Activated T-helper 1 cell treated with anti-CD3 and anti-CD28 coated beads, Interleukin-2, amount 50 U/mL, for 16 hours (primary cell): ENCODE measurements at regions not wholly inside any gene's neighbourhood (a gene's known extent, or its start where the extent isn't known, plus 50 kb on each side); places are given as distances from the start of the nearest gene placed in this dataset.

Experiments used
- DNase-seq, 2 donors: peaks; one replicate each; pipeline ENCODE4 v3.0.0-alpha.2; 2020; ENCODE audit warnings: low read depth in 1 of 2, low spot score in 1 of 2

DNA sequence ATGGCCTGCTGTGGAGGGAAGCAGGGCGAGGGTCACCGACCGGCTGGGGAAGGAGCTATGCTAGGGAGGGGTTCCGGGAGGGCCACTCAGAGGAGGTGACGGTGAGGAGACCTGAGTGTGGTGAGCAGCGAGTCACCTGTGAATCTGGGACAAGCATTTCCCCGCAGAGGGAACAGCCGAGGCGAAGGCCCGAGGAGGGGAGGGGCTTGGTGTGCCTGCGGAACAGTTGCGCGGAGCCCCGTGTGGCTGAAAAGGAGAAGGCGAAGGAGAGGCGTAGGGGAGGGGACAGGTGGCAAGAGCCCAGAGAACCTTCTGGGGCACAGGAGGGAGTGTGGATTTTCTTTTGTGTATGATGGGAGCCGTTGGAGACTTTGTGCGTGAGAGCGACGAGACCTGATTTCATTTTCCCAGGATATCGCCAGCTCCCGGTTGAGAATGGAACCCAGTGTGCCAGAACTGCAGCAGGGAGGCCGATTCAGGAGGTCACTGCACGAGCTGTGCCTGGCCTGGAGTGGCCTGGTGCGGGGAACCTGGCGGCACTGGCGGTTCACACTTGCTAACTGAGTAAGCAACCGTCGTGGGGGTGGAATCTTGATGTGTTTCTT lies 117.7 kb upstream of the ZNF507 start:
- no peak for DNase-seq

GRCh38 chr19:32230441-32230840 lies 115.0 kb upstream of the ZNF507 start:
- DNase-seq, result no peak

DNA sequence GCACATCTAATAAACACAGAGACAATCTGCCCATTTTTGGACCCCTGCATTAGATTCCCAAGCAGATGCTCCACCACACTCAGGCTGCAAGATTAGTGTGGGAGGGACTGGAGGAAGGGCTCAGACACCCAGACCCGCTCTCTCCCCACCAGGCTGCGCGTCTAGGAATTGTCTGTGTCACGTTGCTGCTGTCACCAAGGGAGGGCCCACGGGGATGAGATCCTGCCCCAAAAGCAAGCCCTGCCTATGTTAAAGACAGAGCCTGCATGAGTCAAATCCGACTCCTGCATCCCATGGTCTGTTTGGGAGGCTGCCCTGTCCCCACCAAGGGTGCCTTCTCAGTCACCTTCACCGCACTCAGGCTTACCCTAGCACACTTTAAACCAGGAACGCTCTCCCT lies 114.4 kb upstream of the ZNF507 start:
- no peak for DNase-seq

DNA sequence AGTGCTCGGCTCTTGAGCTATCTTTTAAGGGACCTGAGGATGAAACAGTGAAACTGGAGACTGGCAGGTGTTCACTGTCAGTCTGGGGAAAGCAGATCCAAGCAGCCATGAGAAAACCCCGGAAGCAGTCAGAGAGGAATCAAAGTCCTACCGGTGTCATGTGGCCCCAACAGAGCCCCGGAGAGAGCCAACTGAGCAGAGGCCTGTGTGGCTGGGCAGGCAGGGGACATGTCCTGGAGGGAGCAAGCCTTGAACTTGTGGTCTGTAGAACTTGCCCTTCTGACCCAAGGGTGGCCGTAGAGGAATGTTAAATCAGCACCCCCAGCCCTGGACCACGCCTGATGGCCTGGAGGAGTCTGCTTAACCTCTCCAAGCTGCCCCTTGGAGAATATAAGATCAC lies 113.7 kb upstream of the ZNF507 start:
- DNase-seq, result no peak

DNA sequence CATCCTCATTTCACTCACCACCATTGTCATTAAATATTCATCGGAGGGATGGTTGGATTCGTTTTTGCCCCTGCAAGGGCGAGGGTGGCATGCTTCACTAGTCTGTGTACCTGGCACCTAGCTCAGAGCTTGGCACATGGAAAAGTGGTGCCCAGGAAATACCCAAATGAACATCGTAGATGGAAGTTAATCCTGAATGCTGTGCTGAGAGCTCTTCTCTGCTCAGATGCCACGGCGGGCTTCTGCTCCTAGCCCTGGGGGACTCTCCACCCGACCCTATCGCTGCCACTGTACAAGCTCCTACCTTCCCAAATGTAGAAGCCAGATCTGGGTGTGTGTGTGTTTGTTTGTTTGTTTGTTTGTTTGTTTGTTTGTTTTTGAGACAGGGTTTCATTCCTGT lies 113.0 kb upstream of the ZNF507 start:
- no peak for DNase-seq

DNA sequence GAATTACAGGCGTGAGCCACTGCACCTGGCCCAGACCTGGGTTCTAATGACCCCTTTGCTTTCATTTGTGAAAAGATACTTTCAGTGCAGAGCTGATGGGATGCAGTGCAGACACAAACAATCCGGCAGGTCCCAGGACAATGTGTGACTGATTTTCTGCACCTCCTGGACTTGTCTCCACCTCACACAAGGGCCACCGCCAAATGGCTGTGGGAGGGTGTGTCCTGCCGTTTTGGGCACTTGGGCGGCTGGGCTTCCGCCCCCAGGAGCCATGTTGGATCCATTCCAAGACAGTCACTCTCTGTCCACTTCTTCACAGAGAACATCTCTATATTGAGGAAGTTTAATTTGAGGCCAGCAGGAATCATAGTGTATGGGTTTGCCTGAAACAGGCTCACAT lies 112.3 kb upstream of the ZNF507 start:
- DNase-seq, result no peak

GRCh38 chr19:32233885-32234284 lies 111.5 kb upstream of the ZNF507 start:
- DNase-seq, result no peak

GRCh38 chr19:32234663-32235217 lies 110.7 kb upstream of the ZNF507 start:
- DNase-seq, result no peak

DNA sequence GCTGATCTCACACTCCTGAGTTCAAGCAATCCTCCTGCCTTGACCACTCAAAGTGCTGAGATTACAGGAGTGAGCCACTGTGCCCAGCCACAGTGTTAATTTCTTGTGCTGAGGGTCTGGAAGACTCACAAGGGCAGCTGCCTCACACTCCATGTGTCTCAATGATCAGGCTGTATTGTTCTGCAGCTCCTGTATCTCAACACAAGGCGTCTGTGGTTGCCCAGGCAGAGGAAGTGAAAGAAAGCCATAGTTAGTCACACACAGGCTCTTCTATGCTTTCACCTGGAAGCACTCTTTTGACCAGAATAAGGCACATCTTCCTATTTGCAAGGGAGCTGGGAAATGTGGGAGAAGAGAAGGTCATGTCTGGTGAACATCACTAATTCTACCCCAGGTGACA lies 107.3 kb upstream of the ZNF507 start:
- DNase-seq, result no peak

GRCh38 chr19:32240316-32240715 lies 105.1 kb upstream of the ZNF507 start:
- DNase-seq, result no peak

DNA sequence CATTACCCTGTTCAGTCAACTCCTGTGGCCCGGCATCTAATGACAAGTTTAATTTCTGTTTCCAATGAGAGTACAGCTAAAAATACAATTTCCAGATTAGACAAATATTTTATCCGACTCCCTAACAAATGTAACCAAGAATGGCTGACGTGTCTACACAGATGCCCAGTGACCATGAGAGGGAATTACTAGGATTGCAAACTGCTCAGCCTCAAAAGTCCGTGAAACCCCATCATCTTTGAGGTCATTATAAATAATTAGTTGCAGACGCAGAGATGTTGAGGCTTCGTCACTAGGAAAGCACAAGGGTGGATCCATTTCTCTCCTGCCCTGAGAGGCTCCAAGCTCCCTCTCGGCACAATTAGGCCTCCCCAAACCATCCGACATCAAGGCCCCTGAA lies 104.1 kb upstream of the ZNF507 start:
- DNase-seq, result no peak

- DNase-seq, result no peak
These were observed 103.3 kb upstream of the ZNF507 start for GRCh38 chr19:32241932-32242710.

- no peak for DNase-seq
These were observed 99.4 kb upstream of the ZNF507 start for GRCh38 chr19:32246006-32246405.

DNA sequence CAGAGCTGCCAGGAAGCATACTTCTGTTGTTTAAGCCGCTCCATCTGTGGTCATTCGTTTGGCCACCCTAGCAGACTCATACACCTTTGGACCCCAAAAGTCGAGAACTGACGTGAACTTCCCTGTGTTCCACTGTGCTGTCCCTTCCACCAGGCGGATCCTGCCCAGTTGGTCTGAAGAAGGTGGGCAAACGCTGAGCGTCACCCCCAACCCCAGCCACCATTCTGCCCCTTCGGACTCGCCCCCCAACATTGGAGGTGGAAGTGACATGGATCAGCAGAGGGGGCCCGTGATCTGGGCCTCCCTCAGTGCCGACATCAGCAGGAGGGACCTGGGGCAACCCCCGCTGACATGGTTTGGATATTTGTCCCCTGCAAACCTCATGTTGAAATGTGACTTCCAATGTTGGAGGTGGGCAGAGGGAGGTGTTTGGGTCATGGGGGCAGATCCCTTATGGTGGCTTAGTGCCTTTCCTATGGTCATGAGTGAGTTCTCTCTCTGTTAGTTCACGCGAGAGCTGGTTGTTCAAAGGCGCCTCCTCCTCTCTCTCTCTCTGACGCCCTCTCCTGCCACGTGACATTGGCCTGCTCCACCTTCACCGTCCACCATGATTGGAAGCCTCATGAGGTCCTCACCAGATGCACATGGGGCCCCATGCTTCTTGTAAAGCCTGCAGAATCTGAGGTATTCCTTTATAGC lies 93.6 kb upstream of the ZNF507 start:
- DNase-seq, result no peak

DNA sequence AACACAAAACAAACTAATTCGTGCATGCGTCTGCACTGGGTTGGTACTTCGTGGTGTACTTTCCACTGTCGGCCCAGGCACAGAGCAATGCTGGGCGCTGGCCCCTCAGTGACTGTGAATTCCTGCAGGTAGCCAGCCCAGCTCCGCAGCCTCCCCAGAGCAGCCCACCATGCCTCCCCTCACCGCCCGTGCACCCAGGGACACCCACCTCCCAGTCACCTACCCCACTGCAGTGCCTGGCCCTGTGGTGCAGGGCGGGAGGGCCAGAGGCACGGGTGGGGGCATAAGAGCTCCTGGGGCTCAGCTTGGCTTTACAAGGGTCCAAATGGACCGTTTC lies 93.1 kb upstream of the ZNF507 start:
- no peak for DNase-seq

DNA sequence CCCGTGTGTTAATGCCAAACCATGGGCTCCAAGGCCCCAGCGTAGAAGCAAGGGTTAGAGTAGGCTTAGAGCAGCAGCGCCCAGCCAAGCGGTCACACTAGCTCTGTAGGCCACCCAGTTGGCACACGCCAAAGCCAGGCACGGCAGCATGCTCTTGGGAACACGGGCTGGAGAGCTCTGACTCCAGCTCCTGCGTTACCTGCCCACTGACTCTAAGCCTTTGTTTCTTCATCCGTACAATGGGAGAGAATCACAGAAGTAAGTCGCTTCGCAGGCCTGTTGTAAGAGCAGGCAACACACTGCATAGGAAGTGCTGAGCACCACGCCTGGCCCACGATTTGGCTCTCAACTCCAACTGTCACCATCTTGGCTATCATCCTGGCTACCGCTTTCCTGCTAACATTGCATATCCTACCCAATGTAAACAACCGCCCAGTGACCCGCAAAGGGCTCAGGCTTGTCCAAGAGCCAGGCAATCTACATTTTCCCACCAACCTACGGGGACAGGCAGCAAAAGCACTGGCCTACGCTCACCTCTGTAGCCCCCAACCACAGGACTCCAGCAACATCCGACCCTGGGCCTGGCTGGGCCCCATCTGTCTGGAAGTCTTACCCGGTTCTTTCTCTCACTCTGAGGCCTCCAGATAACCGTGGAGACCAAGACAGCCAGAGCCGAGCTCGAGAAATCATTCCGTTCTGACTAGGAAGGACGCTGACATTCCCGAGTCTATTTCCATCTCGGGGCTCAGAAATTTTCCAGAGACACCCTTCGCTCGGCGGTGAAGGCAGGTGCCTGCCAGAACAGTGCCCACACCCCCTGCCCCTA lies 91.5 kb upstream of the ZNF507 start:
- DNase-seq, result no peak

DNA sequence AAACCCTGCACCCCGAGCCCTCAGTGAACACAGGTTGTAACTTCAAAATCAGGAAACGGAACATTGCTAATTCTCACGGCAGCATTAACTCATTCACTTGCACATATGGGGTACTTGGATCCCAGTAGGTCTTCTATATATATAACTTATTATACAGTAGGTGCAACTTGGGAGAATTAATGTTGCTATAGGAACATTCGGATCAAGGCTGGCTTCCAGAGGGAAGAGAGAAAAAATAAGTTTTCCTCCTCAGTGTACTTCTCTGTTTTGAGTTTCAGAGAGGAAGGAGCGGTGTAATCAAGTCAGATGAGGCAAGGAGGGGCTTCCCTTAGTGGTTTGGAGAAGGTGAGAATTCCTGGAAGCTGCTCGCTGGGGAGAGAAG lies 90.9 kb upstream of the ZNF507 start:
- no peak for DNase-seq

GRCh38 chr19:32255536-32256295 lies 89.7 kb upstream of the ZNF507 start:
- no peak for DNase-seq

DNA sequence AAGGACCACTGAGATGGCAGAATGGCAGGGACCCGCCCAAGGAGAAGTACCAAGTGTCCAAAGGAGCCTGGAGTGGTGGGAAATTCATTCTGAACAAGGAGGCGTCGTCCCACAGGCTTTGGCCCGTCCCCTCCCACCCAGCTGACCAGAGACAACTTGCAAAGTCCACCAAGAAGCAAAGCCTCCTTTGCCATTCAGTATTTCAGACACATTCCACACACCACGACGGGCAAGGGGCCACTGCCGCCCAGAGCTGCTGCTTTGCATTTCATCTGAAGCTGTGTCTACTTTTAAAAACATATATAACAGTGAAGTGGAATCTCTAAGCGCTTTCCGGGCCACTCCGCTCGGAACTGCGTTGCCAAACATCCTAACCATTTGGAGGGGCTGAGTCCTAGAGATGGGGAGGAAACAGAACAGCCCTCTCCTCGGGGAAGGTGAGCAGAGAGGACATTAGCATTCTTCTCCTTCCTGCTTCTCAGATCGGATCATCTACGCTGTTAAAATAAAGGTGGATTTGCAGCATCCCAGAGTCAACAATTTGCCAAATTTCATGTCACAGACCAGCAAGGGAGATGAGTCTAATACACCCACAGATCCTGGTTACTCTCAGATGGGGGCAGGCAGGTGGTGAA lies 89.0 kb upstream of the ZNF507 start:
- no peak for DNase-seq
